NB4 (cell line): ENCODE measurements at regions not wholly inside any gene's neighbourhood (a gene's known extent, or its start where the extent isn't known, plus 50 kb on each side); places are given as distances from the start of the nearest gene placed in this dataset.

Source experiments
- POLR2A ChIP-seq: IDR thresholded peaks from 2 replicates; pipeline ENCODE4 v1.6.1; 2011; ENCODE audit warnings: mild to moderate bottlenecking; ENCODE audit not compliant: insufficient read length; ENCODE audit errors: extremely low read depth
- TF ChIP-seq, protein P1 (sequence below): IDR thresholded peaks from one replicate; pipeline ENCODE4 v1.5.1; 2012; ENCODE audit warnings: low read depth, low read length

DNA sequence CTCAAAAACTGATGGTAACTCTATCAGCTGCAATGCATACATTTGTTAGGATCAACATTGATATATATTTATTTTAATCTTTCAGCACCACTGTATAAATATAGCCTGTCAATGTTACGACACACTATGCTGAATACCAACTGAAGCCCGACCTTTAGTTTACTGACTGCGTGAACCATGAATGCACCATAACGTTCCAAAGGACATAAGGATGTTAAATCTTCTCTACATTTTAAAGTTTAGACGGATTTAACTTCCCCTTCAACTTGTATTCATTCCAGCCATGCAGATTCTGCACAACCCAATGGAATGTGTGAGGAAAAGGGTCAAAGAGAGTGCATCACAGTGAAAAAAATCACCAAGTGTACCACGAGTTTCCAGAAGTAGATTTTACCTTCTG lies 489.5 kb downstream of the IRS1 start:
- TF ChIP-seq, protein P1, sequence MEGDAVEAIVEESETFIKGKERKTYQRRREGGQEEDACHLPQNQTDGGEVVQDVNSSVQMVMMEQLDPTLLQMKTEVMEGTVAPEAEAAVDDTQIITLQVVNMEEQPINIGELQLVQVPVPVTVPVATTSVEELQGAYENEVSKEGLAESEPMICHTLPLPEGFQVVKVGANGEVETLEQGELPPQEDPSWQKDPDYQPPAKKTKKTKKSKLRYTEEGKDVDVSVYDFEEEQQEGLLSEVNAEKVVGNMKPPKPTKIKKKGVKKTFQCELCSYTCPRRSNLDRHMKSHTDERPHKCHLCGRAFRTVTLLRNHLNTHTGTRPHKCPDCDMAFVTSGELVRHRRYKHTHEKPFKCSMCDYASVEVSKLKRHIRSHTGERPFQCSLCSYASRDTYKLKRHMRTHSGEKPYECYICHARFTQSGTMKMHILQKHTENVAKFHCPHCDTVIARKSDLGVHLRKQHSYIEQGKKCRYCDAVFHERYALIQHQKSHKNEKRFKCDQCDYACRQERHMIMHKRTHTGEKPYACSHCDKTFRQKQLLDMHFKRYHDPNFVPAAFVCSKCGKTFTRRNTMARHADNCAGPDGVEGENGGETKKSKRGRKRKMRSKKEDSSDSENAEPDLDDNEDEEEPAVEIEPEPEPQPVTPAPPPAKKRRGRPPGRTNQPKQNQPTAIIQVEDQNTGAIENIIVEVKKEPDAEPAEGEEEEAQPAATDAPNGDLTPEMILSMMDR = no peak
- no peak for TF ChIP-seq POLR2A
